ENCODE measurements at regions not wholly inside any gene's neighbourhood (a gene's known extent, or its start where the extent isn't known, plus 50 kb on each side); places are given as distances from the start of the nearest gene placed in this dataset.

DNA sequence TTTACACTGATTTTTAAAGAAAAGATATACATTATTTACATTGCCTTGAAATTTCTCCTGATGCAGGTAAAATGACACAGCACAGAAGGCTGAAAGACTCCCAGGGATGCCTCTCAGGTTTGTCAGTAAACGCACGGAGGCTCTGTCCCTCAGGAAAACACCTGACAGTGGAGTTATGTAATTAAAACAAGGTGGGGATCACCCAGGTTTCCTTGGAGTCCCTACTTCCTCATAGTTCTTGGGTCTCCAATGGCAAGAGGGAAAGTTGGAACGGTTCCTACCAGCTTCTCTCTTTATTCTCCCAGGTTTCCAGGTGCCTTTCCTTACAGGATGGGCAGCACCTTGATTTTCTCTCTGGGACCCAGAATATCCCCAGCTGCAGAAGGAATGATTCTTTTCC, 654.8 kb downstream of the SLC4A3 start:
- no peak for TF ChIP-seq ZNF311 (CRISPR knock-in tag; IDR thresholded peaks at IDR 0.05)
- no peak for TF ChIP-seq CBFA2T2 (conservative IDR thresholded peaks at IDR 0.05)
- TF ChIP-seq HDAC2 (IDR thresholded peaks at IDR 0.05): no peak
- TF ChIP-seq, protein P1, sequence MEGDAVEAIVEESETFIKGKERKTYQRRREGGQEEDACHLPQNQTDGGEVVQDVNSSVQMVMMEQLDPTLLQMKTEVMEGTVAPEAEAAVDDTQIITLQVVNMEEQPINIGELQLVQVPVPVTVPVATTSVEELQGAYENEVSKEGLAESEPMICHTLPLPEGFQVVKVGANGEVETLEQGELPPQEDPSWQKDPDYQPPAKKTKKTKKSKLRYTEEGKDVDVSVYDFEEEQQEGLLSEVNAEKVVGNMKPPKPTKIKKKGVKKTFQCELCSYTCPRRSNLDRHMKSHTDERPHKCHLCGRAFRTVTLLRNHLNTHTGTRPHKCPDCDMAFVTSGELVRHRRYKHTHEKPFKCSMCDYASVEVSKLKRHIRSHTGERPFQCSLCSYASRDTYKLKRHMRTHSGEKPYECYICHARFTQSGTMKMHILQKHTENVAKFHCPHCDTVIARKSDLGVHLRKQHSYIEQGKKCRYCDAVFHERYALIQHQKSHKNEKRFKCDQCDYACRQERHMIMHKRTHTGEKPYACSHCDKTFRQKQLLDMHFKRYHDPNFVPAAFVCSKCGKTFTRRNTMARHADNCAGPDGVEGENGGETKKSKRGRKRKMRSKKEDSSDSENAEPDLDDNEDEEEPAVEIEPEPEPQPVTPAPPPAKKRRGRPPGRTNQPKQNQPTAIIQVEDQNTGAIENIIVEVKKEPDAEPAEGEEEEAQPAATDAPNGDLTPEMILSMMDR (IDR thresholded peaks at IDR 0.05 in 2 of 3, conservative IDR thresholded peaks at IDR 0.05 in 1 of 3; ENCODE audit: insufficient read depth in 2 of 3, low read depth in 1 of 3, low read length in 3 of 3): no peak
- TF ChIP-seq COPS2 (conservative IDR thresholded peaks at IDR 0.05): no peak
- TF ChIP-seq MTA3 (IDR thresholded peaks at IDR 0.05; ENCODE audit: borderline replicate concordance): no peak
- no peak for TF ChIP-seq ELK1 (CRISPR knock-in tag; IDR thresholded peaks at IDR 0.05)
- no peak for TF ChIP-seq SNRNP70 (optimal IDR thresholded peaks at IDR 0.05; ENCODE audit: low read depth, low read length)
- TF ChIP-seq, protein P2, sequence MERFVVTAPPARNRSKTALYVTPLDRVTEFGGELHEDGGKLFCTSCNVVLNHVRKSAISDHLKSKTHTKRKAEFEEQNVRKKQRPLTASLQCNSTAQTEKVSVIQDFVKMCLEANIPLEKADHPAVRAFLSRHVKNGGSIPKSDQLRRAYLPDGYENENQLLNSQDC (CRISPR knock-in tag; IDR thresholded peaks at IDR 0.05): no peak

All from K562 (cell line).